ENCODE measurements at regions not wholly inside any gene's neighbourhood (a gene's known extent, or its start where the extent isn't known, plus 50 kb on each side); places are given as distances from the start of the nearest gene placed in this dataset.
A peak's percentile ranks its signal among the peaks of the same experiment; 100 is the strongest.

DNA sequence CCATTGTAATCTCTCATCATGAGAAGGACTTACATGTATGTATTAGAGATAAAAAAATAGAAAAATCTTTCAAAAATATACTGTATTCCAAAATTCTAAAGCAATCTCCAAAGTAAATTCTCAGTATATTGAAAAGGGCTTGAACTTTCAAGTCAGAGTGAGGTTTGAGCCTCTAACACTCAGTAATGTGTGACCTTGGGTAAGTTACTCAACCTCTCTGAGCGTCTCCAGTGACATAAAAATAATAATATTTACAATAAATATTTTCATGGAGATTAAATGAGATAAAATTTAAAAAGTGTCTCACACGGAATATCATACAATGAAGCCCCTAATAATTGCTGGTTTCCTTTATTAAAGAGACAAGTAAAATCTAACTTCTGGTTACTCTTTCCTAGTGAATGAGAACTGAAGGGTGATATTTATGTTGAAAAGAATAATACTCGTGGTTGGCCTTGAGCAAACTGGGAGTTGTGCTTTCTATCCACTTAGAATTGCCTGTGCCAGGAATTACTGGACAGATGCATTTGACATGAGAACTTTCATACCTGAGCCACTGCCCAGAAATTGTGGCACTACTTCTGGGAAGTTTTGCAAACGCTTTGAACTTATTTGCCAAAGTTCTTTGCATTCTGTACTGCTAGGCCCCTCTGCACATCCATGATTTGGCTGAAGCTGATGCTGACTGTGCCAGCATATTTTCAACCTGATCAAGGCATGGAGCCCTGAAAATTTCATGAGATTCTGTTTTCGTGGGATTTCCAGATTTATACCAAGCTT lies 933.7 kb downstream of the GALC start:
- Histone ChIP-seq H3K9me3 (no peaks in the 10 kb centered on the region), H3K4me3 (no peak overlapping the region), H3K27ac (peak overlapping the region; percentile 36 to 79 (median 60)), H3K36me3 (replicated peaks in 1 of 2; ENCODE audit: insufficient read depth in 1 of 2, low read depth in 2 of 2) (no peaks in the 10 kb centered on the region), H3K27me3 (no peaks in the 10 kb centered on the region), H3K4me1 (peaks cover 34% of the 10 kb centered on the region)
- peak; percentile 70 to 89 (median 78) for DNase-seq
- TF ChIP-seq, protein P1, sequence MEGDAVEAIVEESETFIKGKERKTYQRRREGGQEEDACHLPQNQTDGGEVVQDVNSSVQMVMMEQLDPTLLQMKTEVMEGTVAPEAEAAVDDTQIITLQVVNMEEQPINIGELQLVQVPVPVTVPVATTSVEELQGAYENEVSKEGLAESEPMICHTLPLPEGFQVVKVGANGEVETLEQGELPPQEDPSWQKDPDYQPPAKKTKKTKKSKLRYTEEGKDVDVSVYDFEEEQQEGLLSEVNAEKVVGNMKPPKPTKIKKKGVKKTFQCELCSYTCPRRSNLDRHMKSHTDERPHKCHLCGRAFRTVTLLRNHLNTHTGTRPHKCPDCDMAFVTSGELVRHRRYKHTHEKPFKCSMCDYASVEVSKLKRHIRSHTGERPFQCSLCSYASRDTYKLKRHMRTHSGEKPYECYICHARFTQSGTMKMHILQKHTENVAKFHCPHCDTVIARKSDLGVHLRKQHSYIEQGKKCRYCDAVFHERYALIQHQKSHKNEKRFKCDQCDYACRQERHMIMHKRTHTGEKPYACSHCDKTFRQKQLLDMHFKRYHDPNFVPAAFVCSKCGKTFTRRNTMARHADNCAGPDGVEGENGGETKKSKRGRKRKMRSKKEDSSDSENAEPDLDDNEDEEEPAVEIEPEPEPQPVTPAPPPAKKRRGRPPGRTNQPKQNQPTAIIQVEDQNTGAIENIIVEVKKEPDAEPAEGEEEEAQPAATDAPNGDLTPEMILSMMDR (IDR thresholded peaks at IDR 0.05), result no peak
- no peak for TF ChIP-seq POLR2A (IDR thresholded peaks at IDR 0.05)
- ATAC-seq, result peak; percentile 96
- 16 to 21% methylated on average over 5 of the region's 5 CpGs for WGBS, 2 donors
- intact Hi-C loops (cut with DNase I), result no loop called here

- Histone ChIP-seq H3K9me3 (no peaks in the 10 kb centered on the region), H3K4me1 (peaks cover 28% of the 10 kb centered on the region), H3K27ac (no peak overlapping the region), H3K4me3 (no peak overlapping the region), H3K27me3 (no peaks in the 10 kb centered on the region), H3K36me3 (replicated peaks in 1 of 2; ENCODE audit: insufficient read depth in 1 of 2, low read depth in 2 of 2) (no peaks in the 10 kb centered on the region)
- TF ChIP-seq POLR2A (IDR thresholded peaks at IDR 0.05), result no peak
- TF ChIP-seq, protein P1 (IDR thresholded peaks at IDR 0.05), result no peak
- 75 to 97% methylated on average over 2 of the region's 2 CpGs for WGBS, 2 donors
- intact Hi-C loops (cut with DNase I), result no loop called here
- no peak for ATAC-seq
- no peak for DNase-seq
Measured at GRCh38 chr14:87055007-87055406, 938.0 kb downstream of the GALC start.

DNA sequence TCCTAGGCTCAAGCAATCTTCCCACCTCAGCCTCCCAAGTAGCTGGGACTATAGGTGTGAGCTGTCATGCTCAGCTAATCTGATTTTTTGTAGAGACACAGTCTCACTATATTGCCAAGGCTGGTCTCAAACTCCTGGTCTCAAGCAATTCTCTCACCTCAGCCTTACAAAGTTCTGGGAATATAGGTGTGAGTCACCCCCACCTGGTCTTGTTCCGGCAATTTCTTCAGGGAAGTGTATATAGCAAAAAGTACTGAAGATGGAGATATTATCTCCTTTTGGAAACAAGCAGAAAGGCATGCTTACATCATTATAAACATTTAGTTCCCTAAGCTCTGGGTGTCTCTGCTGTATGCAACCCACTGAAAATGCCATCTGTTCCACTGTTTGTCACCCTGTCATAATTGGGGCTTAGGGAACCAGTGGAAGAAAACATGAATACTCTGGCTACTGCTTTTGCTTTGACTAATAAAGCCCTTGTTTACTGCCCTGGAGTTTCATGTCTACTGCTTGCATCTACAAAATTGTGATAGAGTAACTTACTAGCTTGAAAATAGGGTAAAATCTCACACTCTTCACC lies 940.2 kb downstream of the GALC start:
- peak overlapping the region in 1 of 4 donors; percentile 37 for H3K27ac ChIP-seq
- WGBS, 2 donors, result 59 to 62% methylated on average over 1 of the region's 1 CpG
- DNase-seq, result no peak
- H3K9me3 ChIP-seq, result no peaks in the 10 kb centered on the region
- H3K36me3 ChIP-seq (replicated peaks in 1 of 2; ENCODE audit: insufficient read depth in 1 of 2, low read depth in 2 of 2), result no peaks in the 10 kb centered on the region
- no peaks in the 10 kb centered on the region for H3K27me3 ChIP-seq
- H3K4me1 ChIP-seq, result peaks cover 10% of the 10 kb centered on the region
- TF ChIP-seq, protein P1 (IDR thresholded peaks at IDR 0.05), result no peak
- no peak for TF ChIP-seq POLR2A (IDR thresholded peaks at IDR 0.05)
- peak; percentile 57 for ATAC-seq
- no peak overlapping the region for H3K4me3 ChIP-seq
- intact Hi-C loops (cut with DNase I), result no loop called here

DNA sequence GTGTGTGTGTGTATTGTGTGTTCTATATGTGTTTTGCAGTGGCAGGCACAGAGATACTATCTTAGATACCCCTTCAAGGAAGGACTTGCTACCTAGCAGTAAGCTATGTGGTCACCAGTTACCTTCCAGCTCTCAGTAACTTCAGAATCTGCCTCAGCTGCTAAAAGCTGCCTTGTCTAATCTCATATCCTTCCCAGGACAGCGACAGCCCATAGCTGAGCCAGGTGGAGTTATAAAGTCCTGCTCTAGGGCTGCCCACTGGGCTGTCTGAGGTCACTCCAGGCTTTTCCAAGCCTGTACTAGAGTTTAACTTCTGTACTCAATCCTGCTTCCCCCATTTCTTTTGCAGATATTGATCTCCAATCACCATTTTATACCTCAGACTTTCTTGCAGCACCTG lies 942.6 kb downstream of the GALC start:
- Histone ChIP-seq H3K36me3 (replicated peaks in 1 of 2; ENCODE audit: insufficient read depth in 1 of 2, low read depth in 2 of 2) (no peaks in the 10 kb centered on the region), H3K4me3 (no peak overlapping the region), H3K27me3 (no peaks in the 10 kb centered on the region), H3K27ac (no peak overlapping the region), H3K4me1 (peaks cover 8% of the 10 kb centered on the region), H3K9me3 (no peaks in the 10 kb centered on the region)
- WGBS, 2 donors, result 43 to 46% methylated on average over 1 of the region's 1 CpG
- DNase-seq (no peak), ATAC-seq (peak; percentile 25)
- no peak for TF ChIP-seq POLR2A (IDR thresholded peaks at IDR 0.05)
- TF ChIP-seq, protein P1 (IDR thresholded peaks at IDR 0.05), result no peak
- intact Hi-C loops (cut with DNase I), result no loop called here

All from body of pancreas (tissue), 4 donors.